Esophagus mucosa (tissue), 1 donor: ENCODE measurements at regions not wholly inside any gene's neighbourhood (a gene's known extent, or its start where the extent isn't known, plus 50 kb on each side); places are given as distances from the start of the nearest gene placed in this dataset.

Experiments used
- ATAC-seq: fragments of 200-7000 bp; cut with Tn5 transposase; one replicate; pipeline ENCODE4 v1.9.1; 2020
- donor health status: DM: yes; HTN: yes; CAD: no.

GRCh38 chr5:6872441-6873160 lies 159.4 kb downstream of the TENT4A start:
- ATAC-seq, result peak; percentile 60

DNA sequence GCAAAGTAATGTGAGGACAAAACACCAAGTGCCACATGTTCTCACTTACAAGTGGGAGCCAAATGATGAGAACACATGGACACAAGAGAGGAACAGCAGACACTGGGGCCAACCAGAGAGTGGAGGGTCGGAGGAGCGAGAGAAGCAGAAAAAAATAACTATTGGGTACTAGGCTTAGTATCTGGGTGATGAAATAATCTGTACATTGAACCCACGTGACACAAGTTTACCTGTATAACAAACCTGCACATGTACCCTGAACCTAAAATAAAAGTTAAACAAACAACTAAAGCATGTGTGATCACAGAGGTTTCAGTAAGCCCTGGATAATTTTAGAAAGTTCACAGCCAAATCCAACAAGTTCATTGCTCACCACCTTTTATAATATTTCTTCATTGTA lies 160.1 kb downstream of the TENT4A start:
- ATAC-seq, result no peak

- ATAC-seq, result peak; percentile 96
Observed at GRCh38 chr5:6875376-6875775, 162.1 kb downstream of the TENT4A start.

DNA sequence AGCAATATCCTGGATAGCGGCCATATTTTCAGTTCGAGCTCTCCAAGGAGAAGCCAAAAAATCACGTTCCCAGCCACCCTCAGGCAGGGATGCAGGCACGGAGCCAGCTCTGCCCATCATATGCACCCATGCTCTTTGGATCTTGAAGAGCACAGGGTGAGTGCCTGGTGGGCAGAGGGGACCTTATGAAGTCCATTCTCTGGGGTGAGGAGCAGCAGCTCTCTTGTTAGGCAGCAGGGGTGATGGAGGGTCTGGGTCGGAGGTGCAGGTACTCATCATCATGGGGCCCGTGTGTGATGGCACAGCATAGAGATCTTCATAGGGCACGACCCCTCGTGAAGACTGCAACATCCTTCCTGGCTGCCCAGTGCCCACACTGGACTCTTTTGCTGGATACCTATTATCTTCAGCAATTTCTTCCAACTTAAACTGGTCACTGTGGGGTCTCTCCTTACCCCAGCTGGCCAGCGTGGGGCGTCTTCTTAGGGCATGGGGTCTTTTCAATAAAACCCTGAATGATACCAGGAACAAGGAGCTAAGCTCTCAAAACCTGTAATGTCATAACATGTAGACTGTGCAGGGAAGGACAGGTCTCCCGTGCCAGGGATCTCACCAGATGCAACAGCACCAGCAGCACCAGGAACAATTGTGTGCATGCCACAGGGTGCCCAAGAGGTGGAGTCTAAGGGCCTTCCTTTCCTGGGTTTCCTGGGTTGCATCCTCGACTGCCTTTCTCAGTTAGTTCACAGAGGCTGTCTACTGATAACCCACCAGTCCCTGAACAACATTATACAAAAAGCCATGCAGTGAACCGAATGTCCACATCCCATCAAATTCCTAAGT lies 165.0 kb downstream of the TENT4A start:
- ATAC-seq, result no peak

DNA sequence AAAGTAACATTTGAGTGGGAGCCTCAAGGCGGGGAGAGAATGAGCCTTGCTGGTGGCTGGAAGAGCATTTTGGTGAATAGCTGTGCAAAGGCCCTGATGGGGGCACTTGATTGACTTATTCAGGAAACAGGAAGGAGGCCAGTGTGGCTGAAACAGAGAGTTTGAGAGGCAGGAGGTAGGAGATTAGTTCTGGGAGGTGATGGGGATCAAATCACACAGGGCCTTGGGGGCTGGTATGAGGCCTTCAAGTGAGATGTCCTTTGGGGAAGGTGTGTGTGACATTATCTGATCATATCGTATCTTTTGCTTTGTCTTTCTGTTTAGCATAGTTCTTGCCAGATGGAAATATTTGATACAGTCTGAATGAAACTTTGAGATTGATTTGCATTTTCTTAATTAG lies 172.3 kb downstream of the TENT4A start:
- ATAC-seq, result no peak

- no peak for ATAC-seq
Observed at GRCh38 chr5:6886866-6887265, 173.6 kb downstream of the TENT4A start.

DNA sequence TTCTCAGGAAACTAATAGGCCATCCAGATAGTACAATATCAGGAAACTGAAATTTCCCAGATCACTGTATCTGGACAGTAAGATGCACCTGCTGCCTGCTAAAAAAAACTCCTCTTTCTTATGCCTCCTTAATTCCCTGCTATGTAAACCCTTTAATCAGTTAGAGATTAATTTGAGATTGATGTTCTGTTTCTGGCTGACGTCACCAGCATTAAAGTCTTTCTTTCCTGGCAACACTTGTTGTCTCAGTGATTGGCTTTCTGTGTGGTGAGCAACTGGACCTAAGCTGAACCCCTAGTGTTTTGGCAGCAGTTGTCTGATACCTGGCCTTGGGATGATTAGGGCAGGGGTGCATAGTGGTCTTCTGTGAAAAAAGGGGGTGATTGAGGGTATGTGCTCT lies 175.8 kb downstream of the TENT4A start:
- ATAC-seq, result no peak

- no peak for ATAC-seq
Observed at GRCh38 chr5:6899221-6899620, 186.0 kb downstream of the TENT4A start.

GRCh38 chr5:6900247-6901227 lies 187.3 kb downstream of the TENT4A start:
- no peak for ATAC-seq

DNA sequence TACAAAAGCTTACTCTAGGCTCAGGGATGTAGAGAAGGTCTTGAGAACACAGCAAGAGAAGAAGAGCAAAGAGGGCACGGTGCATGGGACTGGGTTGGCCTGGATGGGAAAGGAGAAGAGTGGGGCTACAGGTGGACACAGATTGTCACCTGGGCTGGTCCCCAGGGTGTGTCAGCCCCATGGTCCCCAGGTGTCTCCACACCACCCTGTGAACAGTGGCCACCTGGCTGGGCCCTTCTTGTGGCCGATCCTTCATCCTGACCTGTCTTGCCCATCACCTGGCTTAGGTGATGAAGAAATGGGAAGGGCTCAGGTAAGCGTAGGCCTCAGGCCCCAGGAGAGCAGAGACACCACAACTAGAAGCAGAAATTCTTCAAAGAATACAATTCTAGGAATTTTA lies 188.9 kb downstream of the TENT4A start:
- no peak for ATAC-seq

GRCh38 chr5:6902597-6902996 lies 189.4 kb downstream of the TENT4A start:
- ATAC-seq, result no peak

DNA sequence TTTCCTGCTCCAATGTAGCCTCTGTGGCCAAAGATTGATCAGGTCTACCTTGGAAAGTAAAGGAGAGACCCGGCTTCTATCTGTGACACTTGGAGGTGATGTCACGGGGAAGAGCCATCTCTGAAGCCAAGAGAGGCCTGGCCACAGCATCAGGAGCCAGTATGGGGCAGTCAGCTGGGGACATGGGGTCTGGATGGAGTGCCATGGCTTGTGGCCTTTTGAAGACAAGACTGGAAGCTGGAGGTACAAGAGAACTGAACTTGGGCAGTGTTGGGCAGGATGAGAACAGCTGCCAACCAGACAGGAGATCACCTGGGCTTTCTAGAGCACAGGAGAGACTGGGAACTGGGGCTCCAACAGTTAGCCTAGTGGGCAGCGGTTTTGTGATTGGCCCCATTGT lies 190.7 kb downstream of the TENT4A start:
- no peak for ATAC-seq

DNA sequence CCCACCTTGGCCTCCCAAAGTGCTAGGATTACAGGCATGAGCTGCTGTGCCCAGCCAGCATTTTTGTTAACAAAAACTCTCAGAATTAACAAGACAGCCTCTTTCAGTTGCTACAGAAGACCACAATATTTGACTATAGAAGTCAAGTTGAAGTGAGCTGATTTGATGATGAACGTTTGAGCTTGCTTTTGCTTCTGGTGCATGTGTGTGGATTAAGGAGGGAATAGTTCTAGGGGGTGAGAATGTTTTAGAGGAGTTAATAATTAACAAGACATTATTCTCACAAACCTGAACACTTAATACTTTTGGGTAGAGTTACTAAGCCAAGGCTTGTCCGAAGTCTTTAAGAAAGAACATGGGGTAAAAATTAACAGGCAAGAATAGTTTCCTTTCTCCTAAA lies 191.6 kb downstream of the TENT4A start:
- no peak for ATAC-seq

DNA sequence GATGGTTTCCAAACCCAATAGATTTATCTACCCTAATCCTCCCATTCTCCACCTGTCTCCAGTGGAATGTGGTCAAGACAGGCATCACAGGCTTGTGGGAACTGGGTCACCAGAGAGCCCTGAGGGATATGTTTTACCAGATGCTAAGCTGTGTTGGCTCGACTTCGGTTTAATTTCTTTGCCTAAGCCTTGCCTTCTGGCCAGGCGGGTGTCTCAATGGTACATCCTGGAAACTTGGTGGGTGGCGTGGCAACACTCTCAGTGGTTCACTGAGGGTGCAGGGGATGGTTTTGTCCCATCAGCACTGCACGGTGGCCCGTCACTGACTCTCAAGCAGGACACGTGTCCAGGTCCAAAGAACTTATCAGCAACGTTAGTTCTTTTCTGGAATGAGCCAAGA lies 192.2 kb downstream of the TENT4A start:
- peak; percentile 38 for ATAC-seq

DNA sequence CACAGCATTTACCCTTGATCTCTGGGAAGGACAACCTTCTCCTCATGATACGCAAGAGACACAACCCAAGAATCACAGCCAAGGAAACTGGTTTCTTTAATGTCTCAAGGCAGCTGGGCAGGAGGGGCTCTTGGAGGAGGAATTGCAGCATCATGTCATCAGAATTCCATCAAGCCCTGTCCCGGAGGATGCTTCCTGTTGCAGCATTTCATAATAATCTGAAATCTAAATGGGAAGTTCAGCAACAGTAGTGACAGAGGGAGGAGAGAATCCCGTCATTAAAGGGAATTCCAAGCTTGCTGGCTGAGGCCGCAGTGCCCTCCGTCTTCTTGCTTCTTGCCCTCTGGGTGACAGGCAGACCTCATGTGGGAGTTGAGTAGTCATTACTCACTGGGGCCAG lies 192.7 kb downstream of the TENT4A start:
- no peak for ATAC-seq

- ATAC-seq, result no peak
Observed at GRCh38 chr5:6907320-6907918, 194.2 kb downstream of the TENT4A start.

GRCh38 chr5:6909901-6910300 lies 196.7 kb downstream of the TENT4A start:
- ATAC-seq, result no peak

- no peak for ATAC-seq
Observed at GRCh38 chr5:6910950-6911349, 197.7 kb downstream of the TENT4A start.

DNA sequence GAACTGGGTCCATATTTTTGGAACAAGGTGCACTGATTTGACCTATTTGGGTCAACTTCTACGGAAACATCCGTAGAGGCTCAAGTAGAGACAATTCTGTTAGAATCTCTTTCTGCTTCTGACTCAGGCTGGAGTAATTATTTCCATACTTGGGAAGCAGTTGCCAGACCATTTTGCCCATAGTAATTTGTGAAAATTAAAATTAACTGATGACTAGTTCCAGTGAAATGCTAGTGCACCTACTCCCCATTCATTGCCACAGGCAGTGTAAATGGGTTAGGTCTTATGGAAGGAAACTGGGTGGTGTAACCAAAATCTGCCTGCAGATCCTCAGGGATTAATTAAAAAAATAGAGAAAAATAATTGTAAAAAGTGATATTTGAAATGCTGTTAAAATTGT lies 201.1 kb downstream of the TENT4A start:
- no peak for ATAC-seq

GRCh38 chr5:6915574-6915973 lies 202.3 kb downstream of the TENT4A start:
- ATAC-seq, result no peak

DNA sequence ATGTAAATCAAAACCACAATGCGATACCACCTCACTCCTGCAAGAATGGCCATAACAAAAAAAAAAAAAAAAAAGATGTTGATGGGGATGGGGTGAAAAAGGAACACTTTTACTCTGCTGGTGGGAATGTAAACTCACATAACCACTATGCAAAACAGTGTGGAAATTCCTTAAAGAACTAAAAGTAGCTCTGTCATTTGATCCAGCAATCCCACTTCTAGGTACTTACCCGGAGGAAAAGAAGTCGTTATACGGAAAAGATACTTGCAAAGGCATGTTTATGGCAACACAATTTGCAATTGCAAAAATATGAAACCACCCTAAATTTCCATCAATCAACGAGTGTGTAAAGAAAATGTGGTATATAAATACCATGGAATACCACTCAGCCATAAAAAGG lies 205.0 kb downstream of the TENT4A start:
- ATAC-seq, result no peak

DNA sequence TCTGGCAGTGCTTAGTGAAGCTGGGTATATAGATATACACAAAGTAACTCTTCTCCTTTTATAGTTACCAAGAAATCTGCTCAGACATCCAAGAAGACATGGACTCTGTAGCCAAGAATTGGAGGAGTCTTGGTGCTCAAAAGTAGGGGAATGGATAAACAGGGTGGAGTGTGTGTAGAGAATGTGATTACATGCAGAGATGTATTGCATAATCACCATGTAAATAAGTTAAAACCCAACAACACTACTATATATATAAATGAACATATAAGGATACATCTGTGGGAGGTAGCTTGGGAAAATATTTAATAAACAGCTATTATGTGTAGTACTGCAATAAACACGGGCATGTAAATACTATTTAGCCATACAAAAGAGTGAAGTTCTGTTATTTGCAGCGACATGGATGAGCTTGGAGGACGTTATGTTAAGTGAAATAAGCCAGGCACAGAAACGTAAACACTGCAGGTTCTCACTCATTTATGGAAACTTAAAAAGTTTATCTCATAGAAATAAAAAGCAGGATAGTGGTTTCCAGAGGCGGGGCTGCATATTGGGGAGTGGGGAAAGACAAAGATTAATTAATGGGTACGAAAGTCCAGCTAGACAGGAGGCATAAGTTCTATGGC lies 207.5 kb downstream of the TENT4A start:
- no peak for ATAC-seq
